ENCODE measurements at regions not wholly inside any gene's neighbourhood (a gene's known extent, or its start where the extent isn't known, plus 50 kb on each side); places are given as distances from the start of the nearest gene placed in this dataset.
"Not testable (repeated sequence)": the region's sequence is repeated elsewhere in the genome, so short reads cannot be mapped to it uniquely, and the experiment has no call there.

GRCh38 chr5:36458746-36459145 is 147.7 kb upstream of the SLC1A3 start:
- Histone ChIP-seq H3K9ac (no peak overlapping the region), H3K9me3 (replicated peaks in 1 of 11) (peaks cover 0 to 7% (median under 1%) of the 10 kb centered on the region in 11 experiments; a peak in 5 of 22 replicates), H3K36me3 (no peaks in the 10 kb centered on the region), H3K27me3 (no peaks in the 10 kb centered on the region), H3K4me2 (peak overlapping the region in 2 of 11 experiments; percentile 3 to 15; a peak in 2 of 22 replicates), H3K4me1 (peaks cover 7 to 19% (median 14%) of the 10 kb centered on the region in 10 experiments; a peak in 18 of 20 replicates), H3K4me3 (no peak overlapping the region), H4K20me1 (no peaks in the 10 kb centered on the region), H3K27ac (no peak overlapping the region)
- no peak for TF ChIP-seq Cebpa-rat (IDR thresholded peaks at IDR 0.05)

GRCh38 chr5:36459176-36460135 is 146.9 kb upstream of the SLC1A3 start:
- Histone ChIP-seq H3K36me3 (no peaks in the 10 kb centered on the region), H3K9ac (no peak overlapping the region), H3K4me1 (peaks cover 7 to 19% (median 14%) of the 10 kb centered on the region in 10 experiments; a peak in 18 of 20 replicates), H3K4me3 (no peak overlapping the region), H4K20me1 (no peaks in the 10 kb centered on the region), H3K9me3 (replicated peaks in 1 of 11) (peaks cover 0 to 14% (median 8%) of the 10 kb centered on the region in 11 experiments; a peak in 17 of 22 replicates), H3K4me2 (peak overlapping the region in 2 of 11 experiments; percentile 3 to 15; a peak in 2 of 22 replicates), H3K27me3 (no peaks in the 10 kb centered on the region), H3K27ac (no peak overlapping the region)
- no peak for TF ChIP-seq Cebpa-rat (IDR thresholded peaks at IDR 0.05)

GRCh38 chr5:36462295-36463021 is 143.9 kb upstream of the SLC1A3 start:
- Histone ChIP-seq H3K9me3 (replicated peaks in 1 of 11) (peaks cover 18 to 37% (median 26%) of the 10 kb centered on the region in 11 experiments; a peak in 21 of 22 replicates), H3K4me1 (peaks cover 7 to 19% (median 14%) of the 10 kb centered on the region in 10 experiments; a peak in 18 of 20 replicates), H4K20me1 (no peaks in the 10 kb centered on the region), H3K4me3 (no peak overlapping the region), H3K27ac (peak overlapping the region in 5 of 11 experiments; percentile 19 to 54 (median 52); a peak in 9 of 22 replicates), H3K9ac (peak overlapping the region in 1 of 11 experiments; percentile 16; a peak in 2 of 22 replicates), H3K36me3 (no peaks in the 10 kb centered on the region), H3K4me2 (peak overlapping the region in 8 of 11 experiments; percentile 19 to 72 (median 58); a peak in 15 of 22 replicates), H3K27me3 (no peaks in the 10 kb centered on the region)
- no peak for TF ChIP-seq Cebpa-rat (IDR thresholded peaks at IDR 0.05)

- Histone ChIP-seq H3K4me1 (peaks cover 0 to 11% (median 0%) of the 10 kb centered on the region in 10 experiments; a peak in 4 of 20 replicates), H3K9me3 (replicated peaks in 1 of 11) (peaks cover 5 to 18% (median 12%) of the 10 kb centered on the region in 11 experiments; a peak in 16 of 22 replicates)
- H3K4me2 ChIP-seq, H3K4me3 ChIP-seq, H3K27ac ChIP-seq, H3K9ac ChIP-seq, H3K36me3 ChIP-seq, H3K27me3 ChIP-seq, H4K20me1 ChIP-seq: not testable (repeated sequence)
Observed at GRCh38 chr5:36475942-36476341, 130.5 kb upstream of the SLC1A3 start.

- 0 out of 22 replicates have a peak overlapping the region, but pooled peaks of 2 of the 11 experiments have one; percentile 1 to 8 for H3K4me2 ChIP-seq
- H4K20me1 ChIP-seq: no peaks in the 10 kb centered on the region
- H3K9ac ChIP-seq: no peak overlapping the region
- no peak overlapping the region for H3K27ac ChIP-seq
- no peaks in the 10 kb centered on the region for H3K27me3 ChIP-seq
- peaks cover 0 to 11% (median 0%) of the 10 kb centered on the region in 10 experiments; a peak in 4 of 20 replicates for H3K4me1 ChIP-seq
- H3K4me3 ChIP-seq: no peak overlapping the region
- no peak for TF ChIP-seq Cebpa-rat (IDR thresholded peaks at IDR 0.05)
- H3K36me3 ChIP-seq: no peaks in the 10 kb centered on the region
- H3K9me3 ChIP-seq (replicated peaks in 1 of 11): peaks cover 5 to 18% (median 12%) of the 10 kb centered on the region in 11 experiments; a peak in 16 of 22 replicates
Observed at GRCh38 chr5:36478646-36479317, 127.6 kb upstream of the SLC1A3 start.

GRCh38 chr5:36481454-36482120 is 124.8 kb upstream of the SLC1A3 start:
- peaks cover 0 to 11% (median 0%) of the 10 kb centered on the region in 10 experiments; a peak in 4 of 20 replicates for H3K4me1 ChIP-seq
- no peak for TF ChIP-seq Cebpa-rat (IDR thresholded peaks at IDR 0.05)

GRCh38 chr5:36482812-36483211 is 123.6 kb upstream of the SLC1A3 start:
- Histone ChIP-seq H3K27ac (no peak overlapping the region), H3K9ac (no peak overlapping the region), H3K4me3 (no peak overlapping the region), H3K27me3 (no peaks in the 10 kb centered on the region), H3K36me3 (no peaks in the 10 kb centered on the region), H3K4me2 (no peak overlapping the region), H3K4me1 (peaks cover 0 to 11% (median 0%) of the 10 kb centered on the region in 10 experiments; a peak in 4 of 20 replicates), H4K20me1 (no peaks in the 10 kb centered on the region), H3K9me3 (replicated peaks in 1 of 11) (peaks cover 0 to 8% (median 0%) of the 10 kb centered on the region in 11 experiments; a peak in 3 of 22 replicates)
- no peak for TF ChIP-seq Cebpa-rat (IDR thresholded peaks at IDR 0.05)

More at GRCh38 chr5:36481454-36482120, 124.8 kb upstream of the SLC1A3 start:
- H3K9ac ChIP-seq: no peak overlapping the region
- H3K4me2 ChIP-seq: no peak overlapping the region
- H3K4me3 ChIP-seq: no peak overlapping the region
- no peaks in the 10 kb centered on the region for H4K20me1 ChIP-seq
- no peak overlapping the region for H3K27ac ChIP-seq
- no peaks in the 10 kb centered on the region for H3K27me3 ChIP-seq
- H3K36me3 ChIP-seq: no peaks in the 10 kb centered on the region
- H3K9me3 ChIP-seq (replicated peaks in 1 of 11): peaks cover 0 to 5% (median 0%) of the 10 kb centered on the region in 11 experiments; a peak in 3 of 22 replicates

GRCh38 chr5:36489505-36489904 is 116.9 kb upstream of the SLC1A3 start:
- H3K4me2 ChIP-seq: no peak overlapping the region
- no peaks in the 10 kb centered on the region for H4K20me1 ChIP-seq
- H3K4me1 ChIP-seq: no peaks in the 10 kb centered on the region
- H3K36me3 ChIP-seq: no peaks in the 10 kb centered on the region
- no peaks in the 10 kb centered on the region for H3K27me3 ChIP-seq
- H3K9ac ChIP-seq: no peak overlapping the region
- no peak overlapping the region for H3K27ac ChIP-seq
- H3K9me3 ChIP-seq (replicated peaks in 1 of 11): peaks cover 0 to 13% (median 0%) of the 10 kb centered on the region in 11 experiments; a peak in 4 of 22 replicates
- no peak for TF ChIP-seq Cebpa-rat (IDR thresholded peaks at IDR 0.05)
- H3K4me3 ChIP-seq: no peak overlapping the region
